ENCODE measurements at regions not wholly inside any gene's neighbourhood (a gene's known extent, or its start where the extent isn't known, plus 50 kb on each side); places are given as distances from the start of the nearest gene placed in this dataset.

GRCh38 chr5:57932761-57933160, 450.1 kb upstream of the ACTBL2 start:
- intact Hi-C loops (cut with micrococcal nuclease; ENCODE audit: unreplicated experiment) = no loop called here
- H3K27ac ChIP-seq (ENCODE audit: low read depth, low read length, poor library complexity, severe bottlenecking) = no peak overlapping the region
- DNase-seq (ENCODE audit: low spot score) = no peak
- ChIA-PET POLR2A (ENCODE audit: low non-redundant PET) (no interaction called here), CTCF (no interaction called here)
- no TSS peak for BruUV-seq (replicated peaks)
- no peak overlapping the region for H3K4me3 ChIP-seq (ENCODE audit: low read depth, low read length, poor library complexity, severe bottlenecking)
- TF ChIP-seq EZH2 (IDR thresholded peaks at IDR 0.05; ENCODE audit: borderline replicate concordance, low read depth, low read length, poor library complexity, severe bottlenecking) (no peak), CTCF (conservative IDR thresholded peaks at IDR 0.05; ENCODE audit: low read depth, low read length) (no peak)
- H3K4me1 ChIP-seq (ENCODE audit: insufficient read depth, low read length, poor library complexity, severe bottlenecking) = no peaks in the 10 kb centered on the region
- H3K36me3 ChIP-seq (ENCODE audit: insufficient read depth, low read length, poor library complexity, severe bottlenecking) = no peaks in the 10 kb centered on the region
- H3K27me3 ChIP-seq (replicated peaks; ENCODE audit: insufficient read depth, low read depth, low read length, poor library complexity) = no peaks in the 10 kb centered on the region
- H3K9me3 ChIP-seq (ENCODE audit: low read depth, low read length, poor library complexity, severe bottlenecking) = no peaks in the 10 kb centered on the region

GRCh38 chr5:57931807-57932206, 449.2 kb upstream of the ACTBL2 start:
- intact Hi-C loops (cut with micrococcal nuclease; ENCODE audit: unreplicated experiment) = no loop called here
- H3K36me3 ChIP-seq (ENCODE audit: insufficient read depth, low read length, poor library complexity, severe bottlenecking) = no peaks in the 10 kb centered on the region
- no TSS peak for BruUV-seq (replicated peaks)
- H3K9me3 ChIP-seq (ENCODE audit: low read depth, low read length, poor library complexity, severe bottlenecking) = no peaks in the 10 kb centered on the region
- H3K27me3 ChIP-seq (replicated peaks; ENCODE audit: insufficient read depth, low read depth, low read length, poor library complexity) = no peaks in the 10 kb centered on the region
- H3K4me1 ChIP-seq (ENCODE audit: insufficient read depth, low read length, poor library complexity, severe bottlenecking) = no peaks in the 10 kb centered on the region
- no peak overlapping the region for H3K4me3 ChIP-seq (ENCODE audit: low read depth, low read length, poor library complexity, severe bottlenecking)
- no peak for DNase-seq (ENCODE audit: low spot score)
- TF ChIP-seq EZH2 (IDR thresholded peaks at IDR 0.05; ENCODE audit: borderline replicate concordance, low read depth, low read length, poor library complexity, severe bottlenecking) = no peak
- TF ChIP-seq CTCF (conservative IDR thresholded peaks at IDR 0.05; ENCODE audit: low read depth, low read length) = no peak
- CTCF ChIA-PET = no interaction called here
- POLR2A ChIA-PET (ENCODE audit: low non-redundant PET) = no interaction called here
- H3K27ac ChIP-seq (ENCODE audit: low read depth, low read length, poor library complexity, severe bottlenecking) = no peak overlapping the region

GRCh38 chr5:57931352-57931751, 448.7 kb upstream of the ACTBL2 start:
- no peak for TF ChIP-seq CTCF (conservative IDR thresholded peaks at IDR 0.05; ENCODE audit: low read depth, low read length)
- TF ChIP-seq EZH2 (IDR thresholded peaks at IDR 0.05; ENCODE audit: borderline replicate concordance, low read depth, low read length, poor library complexity, severe bottlenecking) = no peak

More at GRCh38 chr5:57931352-57931751, 448.7 kb upstream of the ACTBL2 start:
- Histone ChIP-seq H3K4me1 (ENCODE audit: insufficient read depth, low read length, poor library complexity, severe bottlenecking) (no peaks in the 10 kb centered on the region), H3K4me3 (ENCODE audit: low read depth, low read length, poor library complexity, severe bottlenecking) (no peak overlapping the region), H3K9me3 (ENCODE audit: low read depth, low read length, poor library complexity, severe bottlenecking) (no peaks in the 10 kb centered on the region), H3K27me3 (replicated peaks; ENCODE audit: insufficient read depth, low read depth, low read length, poor library complexity) (no peaks in the 10 kb centered on the region), H3K36me3 (ENCODE audit: insufficient read depth, low read length, poor library complexity, severe bottlenecking) (no peaks in the 10 kb centered on the region), H3K27ac (ENCODE audit: low read depth, low read length, poor library complexity, severe bottlenecking) (no peak overlapping the region)
- POLR2A ChIA-PET (ENCODE audit: low non-redundant PET) = no interaction called here
- CTCF ChIA-PET = no interaction called here
- DNase-seq (ENCODE audit: low spot score) = no peak
- intact Hi-C loops (cut with micrococcal nuclease; ENCODE audit: unreplicated experiment) = no loop called here
- BruUV-seq (replicated peaks) = no TSS peak
